Hepatocyte (in vitro differentiated cells): ENCODE measurements at regions not wholly inside any gene's neighbourhood (a gene's known extent, or its start where the extent isn't known, plus 50 kb on each side); places are given as distances from the start of the nearest gene placed in this dataset.

ENCODE experiments used
- DNase-seq: peaks from one replicate; pipeline ENCODE4 v3.0.0-alpha.2; 2016; ENCODE audit warnings: low spot score
- H2AFZ ChIP-seq: fragments of 200-600 bp; sonication (generic); 2 replicates; pipeline ENCODE4 v1.6.0; 2016; ENCODE audit warnings: antibody characterized with exemption, mild to moderate bottlenecking
- H3K27ac ChIP-seq: fragments of 200-600 bp; sonication (generic); 2 replicates; pipeline ENCODE4 v1.5.1; 2016; ENCODE audit warnings: mild to moderate bottlenecking
- H3K27me3 ChIP-seq: fragments of 200-600 bp; sonication (generic); 2 replicates; pipeline ENCODE4 v1.6.1; 2016
- H3K36me3 ChIP-seq: fragments of 200-600 bp; sonication (generic); replicated peaks from 2 replicates; pipeline ENCODE4 v1.5.1; 2016; ENCODE audit warnings: low read depth; ENCODE audit not compliant: insufficient read depth
- H3K4me1 ChIP-seq: fragments of 200-600 bp; sonication (generic); 2 replicates; pipeline ENCODE4 v1.5.1; 2016; ENCODE audit warnings: mild to moderate bottlenecking, moderate library complexity; ENCODE audit not compliant: insufficient read depth
- H3K4me2 ChIP-seq: fragments of 200-600 bp; sonication (generic); 2 replicates; pipeline ENCODE4 v1.6.0; 2016
- H3K4me3 ChIP-seq: fragments of 200-600 bp; sonication (generic); 2 replicates; pipeline ENCODE4 v1.5.1; 2016; ENCODE audit warnings: mild to moderate bottlenecking
- H3K79me2 ChIP-seq: fragments of 200-600 bp; sonication (generic); 2 replicates; pipeline ENCODE4 v1.6.0; 2017; ENCODE audit warnings: mild to moderate bottlenecking
- H3K9me2 ChIP-seq: fragments of 200-600 bp; sonication (generic); replicated peaks from 2 replicates; pipeline ENCODE4 v1.6.0; 2017; ENCODE audit warnings: mild to moderate bottlenecking; ENCODE audit not compliant: insufficient read depth
- H3K9me3 ChIP-seq: fragments of 200-600 bp; sonication (generic); 2 replicates; pipeline ENCODE4 v1.5.1; 2016; ENCODE audit warnings: low read depth, mild to moderate bottlenecking
- H4K20me1 ChIP-seq: fragments of 200-600 bp; sonication (generic); 2 replicates; pipeline ENCODE4 v1.6.0; 2016; ENCODE audit warnings: mild to moderate bottlenecking; ENCODE audit not compliant: insufficient read depth, poor library complexity, severe bottlenecking
- EZH2 ChIP-seq: fragments of 200-600 bp; sonication (generic); IDR thresholded peaks from 2 replicates; pipeline ENCODE4 v1.6.1; 2016; ENCODE audit warnings: antibody characterized with exemption, mild to moderate bottlenecking, borderline replicate concordance
- EZH2phosphoT487 ChIP-seq: fragments of 200-600 bp; sonication (generic); IDR thresholded peaks from one replicate; pipeline ENCODE4 v1.6.1; 2018; ENCODE audit warnings: antibody characterized with exemption, mild to moderate bottlenecking, low read depth, moderate library complexity; ENCODE audit not compliant: unreplicated experiment, severe bottlenecking
- WGBS: methylation state at CpG from one replicate; pipeline ENCODE4 v1.1.6; 2016; ENCODE audit warnings: low lambda C conversion rate; ENCODE audit errors: missing lambda C conversion rate; 5-methylcytosine and 5-hydroxymethylcytosine counted together
- TF ChIP-seq, protein P1 (sequence below): fragments of 200-600 bp; sonication (generic); IDR thresholded peaks from 2 replicates; pipeline ENCODE4 v1.5.1; 2016; ENCODE audit warnings: antibody characterized with exemption, mild to moderate bottlenecking; ENCODE audit not compliant: poor library complexity

DNA sequence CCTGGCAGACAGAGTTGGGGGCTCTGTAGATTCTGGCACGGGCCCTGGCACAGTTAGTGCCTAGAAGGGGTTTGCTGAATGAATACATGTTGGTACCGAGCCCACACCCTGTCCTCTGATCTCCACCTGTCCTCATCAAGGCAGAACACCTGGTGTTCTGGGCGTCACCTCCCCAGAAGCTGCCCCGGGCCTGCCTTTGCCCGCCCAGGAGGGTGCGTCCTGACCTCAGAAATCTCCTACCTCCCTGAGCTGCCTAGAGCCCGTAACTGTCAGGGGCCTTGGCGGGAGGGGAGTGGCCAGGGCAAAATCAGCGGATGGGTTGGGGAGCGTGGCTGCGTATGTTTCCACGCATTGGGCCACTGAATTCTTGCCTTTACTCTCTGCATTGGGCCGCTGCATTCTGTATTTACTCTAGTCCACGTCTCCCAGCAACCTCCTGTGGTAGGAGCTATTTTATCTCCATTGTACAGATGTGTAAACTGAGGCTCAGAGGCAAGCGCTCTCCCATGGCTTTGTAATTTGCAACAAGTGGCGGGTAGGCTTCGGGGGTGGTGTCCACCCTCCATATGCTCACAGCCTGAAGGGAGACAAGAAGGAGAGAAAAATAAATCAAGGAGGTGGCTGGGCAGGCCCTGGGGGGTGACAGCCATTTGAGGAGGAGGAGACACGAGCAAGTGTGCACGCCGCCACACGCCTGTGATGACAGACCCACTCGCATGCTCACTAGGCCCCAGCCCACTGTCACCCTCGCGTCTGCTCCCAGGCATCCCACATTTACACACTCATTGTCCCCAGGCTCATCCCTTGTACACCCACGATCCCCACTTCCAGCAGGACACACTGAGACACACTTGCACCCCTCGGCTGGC lies 95.7 kb upstream of the WNT4 start:
- Histone ChIP-seq H3K9me2 (no peaks in the 10 kb centered on the region), H2AFZ (no peak overlapping the region), H3K79me2 (no peaks in the 10 kb centered on the region), H3K9me3 (no peaks in the 10 kb centered on the region), H3K4me2 (no peak overlapping the region), H3K27ac (no peak overlapping the region), H4K20me1 (no peaks in the 10 kb centered on the region), H3K4me1 (no peaks in the 10 kb centered on the region), H3K36me3 (no peaks in the 10 kb centered on the region), H3K27me3 (no peaks in the 10 kb centered on the region), H3K4me3 (no peak overlapping the region)
- TF ChIP-seq, protein P1, sequence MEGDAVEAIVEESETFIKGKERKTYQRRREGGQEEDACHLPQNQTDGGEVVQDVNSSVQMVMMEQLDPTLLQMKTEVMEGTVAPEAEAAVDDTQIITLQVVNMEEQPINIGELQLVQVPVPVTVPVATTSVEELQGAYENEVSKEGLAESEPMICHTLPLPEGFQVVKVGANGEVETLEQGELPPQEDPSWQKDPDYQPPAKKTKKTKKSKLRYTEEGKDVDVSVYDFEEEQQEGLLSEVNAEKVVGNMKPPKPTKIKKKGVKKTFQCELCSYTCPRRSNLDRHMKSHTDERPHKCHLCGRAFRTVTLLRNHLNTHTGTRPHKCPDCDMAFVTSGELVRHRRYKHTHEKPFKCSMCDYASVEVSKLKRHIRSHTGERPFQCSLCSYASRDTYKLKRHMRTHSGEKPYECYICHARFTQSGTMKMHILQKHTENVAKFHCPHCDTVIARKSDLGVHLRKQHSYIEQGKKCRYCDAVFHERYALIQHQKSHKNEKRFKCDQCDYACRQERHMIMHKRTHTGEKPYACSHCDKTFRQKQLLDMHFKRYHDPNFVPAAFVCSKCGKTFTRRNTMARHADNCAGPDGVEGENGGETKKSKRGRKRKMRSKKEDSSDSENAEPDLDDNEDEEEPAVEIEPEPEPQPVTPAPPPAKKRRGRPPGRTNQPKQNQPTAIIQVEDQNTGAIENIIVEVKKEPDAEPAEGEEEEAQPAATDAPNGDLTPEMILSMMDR: no peak
- TF ChIP-seq EZH2phosphoT487 (no peak), EZH2 (no peak)
- no peak for DNase-seq
- 94% methylated on average over 26 of the region's 26 CpGs for WGBS

DNA sequence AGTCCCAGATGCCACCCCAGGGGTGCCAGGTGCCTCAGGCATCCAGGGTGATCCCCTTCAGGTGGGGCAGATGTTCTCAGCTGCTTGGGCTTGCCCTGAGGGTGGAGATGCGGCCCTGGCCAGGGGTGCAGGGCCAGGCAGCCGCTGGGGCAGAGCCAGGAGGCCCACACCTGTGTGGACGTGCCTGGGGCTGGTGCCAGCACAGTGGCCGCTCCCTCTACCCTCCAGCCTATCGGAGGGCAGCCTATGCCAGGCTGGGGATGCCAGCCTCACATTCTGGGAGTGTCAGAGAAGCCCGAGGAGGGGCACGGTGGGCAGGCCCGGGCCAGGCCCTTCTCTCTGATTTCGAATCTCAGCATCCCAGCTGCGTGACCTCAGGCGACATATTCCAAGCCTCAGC lies 96.5 kb upstream of the WNT4 start:
- Histone ChIP-seq H3K4me3 (no peak overlapping the region), H3K9me2 (no peaks in the 10 kb centered on the region), H2AFZ (no peak overlapping the region), H3K79me2 (no peaks in the 10 kb centered on the region), H3K4me2 (no peak overlapping the region), H3K4me1 (no peaks in the 10 kb centered on the region), H3K9me3 (no peaks in the 10 kb centered on the region), H3K27ac (no peak overlapping the region), H4K20me1 (no peaks in the 10 kb centered on the region), H3K36me3 (no peaks in the 10 kb centered on the region), H3K27me3 (no peaks in the 10 kb centered on the region)
- TF ChIP-seq EZH2phosphoT487 (no peak), EZH2 (no peak)
- TF ChIP-seq, protein P1: no peak
- 97% methylated on average over 11 of the region's 11 CpGs for WGBS
- DNase-seq: no peak

DNA sequence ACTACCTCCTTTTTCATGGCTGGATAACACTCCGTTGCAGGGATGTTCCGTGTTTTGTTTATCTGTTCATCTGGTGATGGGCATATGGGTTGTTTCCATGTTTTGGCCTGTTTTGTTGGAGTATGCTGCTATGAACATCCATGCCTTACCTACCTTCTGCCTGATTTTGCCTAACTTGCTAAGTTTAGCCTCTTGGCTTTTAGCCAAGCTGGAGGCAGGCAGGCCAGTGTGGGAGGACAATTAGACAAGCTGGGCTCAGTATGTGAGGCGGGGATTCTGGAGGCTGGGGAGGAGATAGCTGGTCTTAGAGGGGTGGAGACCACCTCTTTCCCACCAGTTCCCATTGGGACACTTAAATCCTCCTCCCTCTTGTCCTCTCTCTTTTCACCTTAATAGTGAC lies 98.4 kb upstream of the WNT4 start:
- Histone ChIP-seq H3K27me3 (no peaks in the 10 kb centered on the region), H2AFZ (no peak overlapping the region), H3K9me3 (no peaks in the 10 kb centered on the region), H3K4me1 (no peaks in the 10 kb centered on the region), H3K79me2 (no peaks in the 10 kb centered on the region), H3K36me3 (no peaks in the 10 kb centered on the region), H4K20me1 (no peaks in the 10 kb centered on the region), H3K9me2 (no peaks in the 10 kb centered on the region), H3K4me2 (no peak overlapping the region), H3K4me3 (no peak overlapping the region), H3K27ac (no peak overlapping the region)
- TF ChIP-seq EZH2 (no peak), EZH2phosphoT487 (no peak)
- TF ChIP-seq, protein P1: no peak
- 71% methylated on average over 3 of the region's 3 CpGs for whole genome bisulfite sequencing
- DNase-seq: no peak
